SK-N-SH (cell line): ENCODE measurements at regions not wholly inside any gene's neighbourhood (a gene's known extent, or its start where the extent isn't known, plus 50 kb on each side); places are given as distances from the start of the nearest gene placed in this dataset.

Experiments used
- CTCF ChIA-PET: fragments of 300-600, 350-600 bp; formaldehyde crosslinking; extraction: SDS; loops from one replicate; lab custom pipeline; 2021; lab: Yijun Ruan, JAX
- POLR2A ChIA-PET: fragments of 350-600 bp; sonication (Branson Sonifier 250); formaldehyde crosslinking; extraction: SDS; loops from one replicate; lab custom pipeline; 2020; ENCODE audit warnings: antibody characterized with exemption, inconsistent platforms; lab: Yijun Ruan, JAX
- DNase-seq: peaks from one replicate; pipeline ENCODE4 v3.0.0; 2012
- H2AFZ ChIP-seq: fragments of 200-600 bp; sonication (generic); 2 replicates; pipeline ENCODE4 v1.8.1; 2016; ENCODE audit warnings: antibody characterized with exemption, mild to moderate bottlenecking, low read depth
- H3F3A ChIP-seq: fragments of 200-600 bp; sonication (generic); replicated peaks from 2 replicates; pipeline ENCODE3; 2016; ENCODE audit warnings: antibody characterized with exemption, mild to moderate bottlenecking; ENCODE audit not compliant: insufficient read depth
- H3K27ac ChIP-seq, 2 experiments: fragments of 200-500 bp in 1 of 2; fragments of 200-600 bp in 1 of 2; sonication (Bioruptor generic) in 1 of 2; sonication (generic), shearing (Covaris generic) in 1 of 2; 2 replicates each; pipeline versions ENCODE4 v1.5.1 to v1.6.1; 2014 to 2016; ENCODE audit warnings: low read depth in 2 of 2, inconsistent platforms in 1 of 2, low read length in 1 of 2, mild to moderate bottlenecking in 1 of 2, mixed read lengths in 1 of 2
- H3K27me3 ChIP-seq: fragments of 200-600 bp; sonication (generic), shearing (Covaris generic); 2 replicates; pipeline ENCODE4 v1.6.1; 2016; ENCODE audit warnings: mixed run types; ENCODE audit not compliant: insufficient read depth
- H3K36me3 ChIP-seq, 2 experiments: fragments of 200-500 bp in 1 of 2; fragments of 200-600 bp in 1 of 2; sonication (Bioruptor generic) in 1 of 2; sonication (generic) in 1 of 2; replicated peaks in 1 of 2; 2 replicates each; pipeline versions ENCODE3 to v1.5.1; 2014 to 2016; ENCODE audit warnings: low read length in 1 of 2, mild to moderate bottlenecking in 1 of 2; ENCODE audit not compliant: insufficient read depth in 2 of 2, control insufficient read depth in 1 of 2
- H3K4me1 ChIP-seq, 2 experiments: fragments of 200-500 bp in 1 of 2; fragments of 200-600 bp in 1 of 2; sonication (Bioruptor generic) in 1 of 2; sonication (generic), shearing (Covaris generic) in 1 of 2; 2 replicates each; pipeline versions ENCODE4 v1.5.1 to v1.6.1; 2014 to 2016; ENCODE audit warnings: low read depth in 1 of 2, low read length in 1 of 2, mixed run types in 1 of 2; ENCODE audit not compliant: insufficient read depth in 2 of 2, control insufficient read depth in 1 of 2
- H3K4me2 ChIP-seq: fragments of 200-600 bp; sonication (generic), shearing (Covaris generic); 2 replicates; pipeline ENCODE4 v1.6.1; 2017; ENCODE audit warnings: mixed run types
- H3K4me3 ChIP-seq, 2 experiments: fragments of 200-500 bp in 1 of 2; fragments of 200-600 bp in 1 of 2; sonication (Bioruptor generic) in 1 of 2; sonication (generic), shearing (Covaris generic) in 1 of 2; 2 replicates each; pipeline versions ENCODE4 v1.5.1 to v1.8.1; 2014 to 2016; ENCODE audit warnings: low read depth in 2 of 2, inconsistent platforms in 1 of 2, low read length in 1 of 2, mild to moderate bottlenecking in 1 of 2, mixed read lengths in 1 of 2, moderate library complexity in 1 of 2
- H3K79me2 ChIP-seq: fragments of 200-600 bp; sonication (generic); 2 replicates; pipeline ENCODE4 v1.8.1; 2017; ENCODE audit warnings: mild to moderate bottlenecking; ENCODE audit not compliant: insufficient read depth
- H3K9ac ChIP-seq: fragments of 200-600 bp; sonication (generic); 2 replicates; pipeline ENCODE4 v1.6.1; 2017; ENCODE audit warnings: mixed run types
- H3K9me2 ChIP-seq: fragments of 200-600 bp; sonication (generic); 2 replicates; pipeline ENCODE4 v1.6.1; 2017; ENCODE audit warnings: mixed run types
- H3K9me3 ChIP-seq: fragments of 200-600 bp; sonication (generic); 2 replicates; pipeline ENCODE4 v1.6.1; 2017; ENCODE audit warnings: mixed run types, mild to moderate bottlenecking, moderate library complexity
- H4K20me1 ChIP-seq: fragments of 200-600 bp; sonication (generic); 2 replicates; pipeline ENCODE4 v1.6.1; 2017; ENCODE audit warnings: mild to moderate bottlenecking, mixed run types; ENCODE audit not compliant: insufficient read depth
- CHD2 ChIP-seq: fragments of 150-350 bp; IDR thresholded peaks from 2 replicates; pipeline ENCODE4 v1.6.1; 2018; ENCODE audit warnings: low read length; ENCODE audit not compliant: partially characterized antibody
- ELF1 ChIP-seq: IDR thresholded peaks from 2 replicates; pipeline ENCODE4 v1.4.0; 2012
- EP300 ChIP-seq, 2 experiments: IDR thresholded peaks; 2 replicates each; pipeline versions ENCODE4 v1.4.0 to v1.6.1; 2012; ENCODE audit warnings: borderline replicate concordance in 1 of 2, low read depth in 1 of 2, low read length in 1 of 2
- FOSL2 ChIP-seq: IDR thresholded peaks from 2 replicates; pipeline ENCODE4 v1.4.0; 2012; ENCODE audit warnings: low read depth, mild to moderate bottlenecking, moderate library complexity, borderline replicate concordance
- FOXM1 ChIP-seq: IDR thresholded peaks from 2 replicates; pipeline ENCODE4 v1.4.0; 2012; ENCODE audit warnings: low read depth, mild to moderate bottlenecking
- GATA2 ChIP-seq: sonication (generic); formaldehyde crosslinking; IDR thresholded peaks from 2 replicates; pipeline ENCODE4 v1.5.0; 2020; ENCODE audit warnings: mild to moderate bottlenecking, missing genetic modification reagents
- JUND ChIP-seq: IDR thresholded peaks from 2 replicates; pipeline ENCODE4 v1.4.0; 2012
- MAX ChIP-seq: IDR thresholded peaks from 2 replicates; pipeline ENCODE4 v1.4.0; 2012; ENCODE audit warnings: low read depth
- MEF2A ChIP-seq: IDR thresholded peaks from 2 replicates; pipeline ENCODE4 v1.4.0; 2012; ENCODE audit warnings: low read depth, borderline replicate concordance
- MXI1 ChIP-seq: IDR thresholded peaks from 2 replicates; pipeline ENCODE4 v1.6.1; 2012; ENCODE audit warnings: mild to moderate bottlenecking, low read depth, low read length, improper control_type of control experiment
- NRF1 ChIP-seq: IDR thresholded peaks from 2 replicates; pipeline ENCODE4 v1.6.1; 2012; ENCODE audit warnings: low read depth, mild to moderate bottlenecking, low read length
- PBX3 ChIP-seq: IDR thresholded peaks from 2 replicates; pipeline ENCODE4; 2012
- POLR2AphosphoS5 ChIP-seq: IDR thresholded peaks from 2 replicates; pipeline ENCODE4 v1.6.1; 2012; ENCODE audit warnings: low read depth, low read length
- RAD21 ChIP-seq: IDR thresholded peaks from 2 replicates; pipeline ENCODE4 v1.6.1; 2012; ENCODE audit warnings: mild to moderate bottlenecking, low read length
- RCOR1 ChIP-seq: fragments of 150-350 bp; IDR thresholded peaks from 2 replicates; pipeline ENCODE4 v1.6.1; 2017; ENCODE audit warnings: antibody characterized with exemption, low read length
- REST ChIP-seq: IDR thresholded peaks from 2 replicates; pipeline ENCODE4 v1.6.1; 2012; ENCODE audit warnings: mild to moderate bottlenecking, low read depth, low read length, moderate library complexity
- RFX5 ChIP-seq: IDR thresholded peaks from 2 replicates; pipeline ENCODE4 v1.6.1; 2012; ENCODE audit warnings: mild to moderate bottlenecking, improper control_type of control experiment, low read length
- RXRA ChIP-seq: IDR thresholded peaks from 2 replicates; pipeline ENCODE4 v1.4.0; 2012; ENCODE audit warnings: low read depth, mild to moderate bottlenecking, borderline replicate concordance
- TAF1 ChIP-seq: IDR thresholded peaks from 2 replicates; pipeline ENCODE4 v1.6.1; 2012; ENCODE audit warnings: low read depth, mild to moderate bottlenecking, low read length, moderate library complexity, borderline replicate concordance
- TCF12 ChIP-seq: IDR thresholded peaks from 2 replicates; pipeline ENCODE4 v1.4.0; 2012
- WGBS: methylation state at CpG from one replicate; pipeline ENCODE4 v1.1.6; 2017; ENCODE audit warnings: low lambda C conversion rate; 5-methylcytosine and 5-hydroxymethylcytosine counted together

GRCh38 chr3:6251612-6252400, 609.1 kb upstream of the GRM7 start:
- no peaks in the 10 kb centered on the region for H4K20me1 ChIP-seq
- no peaks in the 10 kb centered on the region for H3K27me3 ChIP-seq
- DNase-seq = no peak
- no peaks in the 10 kb centered on the region for H3K36me3 ChIP-seq
- no peak overlapping the region for H3K9ac ChIP-seq
- no peak for TF ChIP-seq RXRA
- no peak for TF ChIP-seq MEF2A
- TF ChIP-seq TAF1 = no peak
- TF ChIP-seq NRF1 = no peak
- TF ChIP-seq RCOR1 = no peak
- TF ChIP-seq ELF1 = no peak
- TF ChIP-seq PBX3 = no peak
- TF ChIP-seq RAD21 = no peak
- TF ChIP-seq MAX = no peak
- no peak for TF ChIP-seq RFX5
- no peak for TF ChIP-seq EP300 (IDR thresholded peaks at IDR 0.05; ENCODE audit: borderline replicate concordance in 1 of 2, low read depth in 1 of 2, low read length in 1 of 2)
- TF ChIP-seq FOSL2 = no peak
- no peak for TF ChIP-seq GATA2 (CRISPR knock-in tag)
- no peak for TF ChIP-seq POLR2AphosphoS5
- TF ChIP-seq REST = no peak
- TF ChIP-seq JUND = no peak
- no peak for TF ChIP-seq FOXM1
- TF ChIP-seq CHD2 = no peak
- no peak for TF ChIP-seq TCF12
- no peak for TF ChIP-seq MXI1
- no peaks in the 10 kb centered on the region for H3K9me3 ChIP-seq
- H3K4me3 ChIP-seq = no peak overlapping the region
- H3K27ac ChIP-seq = no peak overlapping the region
- no peaks in the 10 kb centered on the region for H3K79me2 ChIP-seq
- H3F3A ChIP-seq = no peaks in the 10 kb centered on the region
- H3K4me2 ChIP-seq = no peak overlapping the region
- H3K4me1 ChIP-seq = no peaks in the 10 kb centered on the region
- H3K9me2 ChIP-seq = no peaks in the 10 kb centered on the region
- no peak overlapping the region for H2AFZ ChIP-seq
- 0% methylated on average over 2 of the region's 2 CpGs for WGBS
- ChIA-PET POLR2A (interaction anchor here (0.5 kb wide), 1 partner anchor 37 kb away, joined by 3 read pairs; no protein-coding TSS in a partner anchor), CTCF (no interaction called here)
